BLaER1 (cell line): ENCODE measurements at regions not wholly inside any gene's neighbourhood (a gene's known extent, or its start where the extent isn't known, plus 50 kb on each side); places are given as distances from the start of the nearest gene placed in this dataset.

ENCODE experiments used
- H3K27ac ChIP-seq: shearing (Covaris generic); formaldehyde crosslinking; 2 replicates; pipeline ENCODE4 v1.8.1; 2022
- H3K27me3 ChIP-seq: shearing (Covaris generic); formaldehyde crosslinking; 2 replicates; pipeline ENCODE4 v1.8.1; 2022
- H3K36me3 ChIP-seq: shearing (Covaris generic); formaldehyde crosslinking; 2 replicates; pipeline ENCODE4 v1.8.1; 2022
- H3K4me1 ChIP-seq: shearing (Covaris generic); formaldehyde crosslinking; 2 replicates; pipeline ENCODE4 v1.8.1; 2022
- H3K4me2 ChIP-seq: shearing (Covaris generic); formaldehyde crosslinking; 2 replicates; pipeline ENCODE4 v1.8.1; 2022
- H3K4me3 ChIP-seq: shearing (Covaris generic); formaldehyde crosslinking; 2 replicates; pipeline ENCODE4 v1.8.1; 2022
- H3K9ac ChIP-seq: shearing (Covaris generic); formaldehyde crosslinking; 2 replicates; pipeline ENCODE4 v1.8.1; 2022
- H3K9me3 ChIP-seq: shearing (Covaris generic); formaldehyde crosslinking; 2 replicates; pipeline ENCODE4 v1.8.1; 2022
- H4K20me1 ChIP-seq: shearing (Covaris generic); formaldehyde crosslinking; 2 replicates; pipeline ENCODE4 v1.8.1; 2022
- Cebpa-rat ChIP-seq: shearing (Covaris generic); IDR thresholded peaks from 2 replicates; pipeline ENCODE4 v1.8.1; 2022

DNA sequence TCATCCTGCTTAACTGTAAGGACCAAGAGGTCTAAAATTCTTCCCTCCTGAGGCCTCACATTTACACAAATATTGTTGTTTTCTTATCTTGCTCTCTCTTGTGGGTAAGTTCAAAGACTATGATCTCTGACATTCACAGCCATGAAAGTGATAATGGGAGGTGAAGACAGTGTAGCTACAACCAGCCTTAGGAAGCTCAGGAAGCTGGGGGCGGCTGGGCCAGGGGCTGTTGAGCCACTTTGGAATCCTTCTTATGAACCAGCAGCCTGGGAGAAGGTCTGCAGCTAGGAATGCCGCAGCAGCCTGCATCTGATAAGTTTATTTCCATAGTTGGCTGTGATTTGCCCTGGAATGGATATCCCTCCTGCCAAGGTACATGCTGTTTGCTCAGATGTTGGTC, 316.2 kb downstream of the STIM2 start:
- Histone ChIP-seq H3K4me2 (no peak overlapping the region), H3K9me3 (peaks cover 5% of the 10 kb centered on the region; the same call in 1 of the 2 replicates), H3K9ac (no peak overlapping the region), H3K36me3 (no peaks in the 10 kb centered on the region), H4K20me1 (no peaks in the 10 kb centered on the region), H3K27me3 (no peaks in the 10 kb centered on the region), H3K4me3 (no peak overlapping the region), H3K4me1 (no peaks in the 10 kb centered on the region), H3K27ac (no peak overlapping the region)
- TF ChIP-seq Cebpa-rat: no peak

DNA sequence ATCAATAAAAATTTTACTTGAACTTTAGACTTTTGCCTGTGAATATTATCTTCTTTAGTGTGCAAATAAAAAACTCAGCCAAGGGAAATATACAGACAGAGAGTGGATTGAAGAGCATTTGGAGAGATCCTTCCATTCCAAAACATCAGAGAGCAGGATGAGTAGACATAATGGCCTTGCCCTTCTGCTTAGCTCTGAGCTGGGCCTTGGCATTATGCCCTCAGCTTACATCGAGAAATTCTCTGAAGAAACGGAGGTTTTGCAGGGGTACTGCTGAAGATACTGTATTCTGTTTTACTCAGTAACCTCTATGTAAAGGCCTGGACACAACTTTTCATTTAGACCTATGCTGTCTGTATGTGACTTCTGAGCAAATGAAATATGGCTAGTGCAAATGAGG, 317.4 kb downstream of the STIM2 start:
- Histone ChIP-seq H3K27me3 (no peaks in the 10 kb centered on the region), H3K4me1 (no peaks in the 10 kb centered on the region), H3K9ac (no peak overlapping the region), H3K9me3 (peaks cover 5% of the 10 kb centered on the region; the same call in 1 of the 2 replicates), H3K4me2 (no peak overlapping the region), H3K27ac (no peak overlapping the region), H4K20me1 (no peaks in the 10 kb centered on the region), H3K4me3 (no peak overlapping the region), H3K36me3 (no peaks in the 10 kb centered on the region)
- TF ChIP-seq Cebpa-rat: no peak

DNA sequence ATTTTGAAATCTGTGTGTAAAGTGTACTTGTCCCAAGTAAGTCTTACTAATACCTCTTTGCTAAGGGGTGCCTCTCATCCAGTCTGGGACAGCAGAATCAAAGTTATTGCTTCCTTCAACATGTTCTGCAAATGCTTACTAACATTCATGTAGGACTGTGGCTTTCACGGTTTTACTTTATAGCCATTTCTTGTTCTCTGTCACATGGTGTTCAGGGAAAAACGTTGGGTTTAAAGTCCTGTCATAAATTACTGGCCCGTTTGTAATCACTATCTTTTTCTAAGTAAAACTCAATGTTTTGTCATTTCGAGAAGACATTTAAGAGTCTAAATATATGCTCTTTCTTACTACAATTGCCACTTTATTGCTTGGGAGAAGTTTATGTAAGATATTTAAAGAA, 321.1 kb downstream of the STIM2 start:
- no peak for TF ChIP-seq Cebpa-rat
- H3K4me1 ChIP-seq: no peaks in the 10 kb centered on the region
- no peaks in the 10 kb centered on the region for H3K9me3 ChIP-seq
- no peaks in the 10 kb centered on the region for H3K36me3 ChIP-seq
- H3K4me2 ChIP-seq: no peak overlapping the region
- H3K27ac ChIP-seq: no peak overlapping the region
- H3K4me3 ChIP-seq: no peak overlapping the region
- no peak overlapping the region for H3K9ac ChIP-seq
- no peaks in the 10 kb centered on the region for H4K20me1 ChIP-seq
- no peaks in the 10 kb centered on the region for H3K27me3 ChIP-seq

DNA sequence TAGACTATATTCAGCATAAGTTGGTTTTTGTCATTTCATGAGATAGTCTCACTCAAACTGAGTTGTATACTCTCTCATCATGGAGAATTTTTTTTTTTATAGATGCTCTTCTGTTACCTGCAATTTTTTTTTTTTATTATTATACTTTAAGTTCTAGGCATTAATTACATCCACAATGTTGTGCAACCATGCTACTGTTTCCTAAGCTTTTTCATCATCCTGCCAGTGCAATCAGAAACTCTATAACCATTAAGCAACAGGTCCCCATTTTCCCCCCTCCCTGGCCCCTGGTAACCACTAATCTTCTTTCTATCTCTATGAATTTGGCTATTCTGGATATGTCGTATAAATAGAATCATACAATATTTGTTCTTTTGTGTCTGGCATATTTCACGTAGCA, 321.6 kb downstream of the STIM2 start:
- Histone ChIP-seq H3K9me3 (no peaks in the 10 kb centered on the region), H3K36me3 (no peaks in the 10 kb centered on the region), H3K27me3 (no peaks in the 10 kb centered on the region), H3K9ac (no peak overlapping the region), H3K4me2 (no peak overlapping the region), H3K4me1 (no peaks in the 10 kb centered on the region), H4K20me1 (no peaks in the 10 kb centered on the region), H3K4me3 (no peak overlapping the region), H3K27ac (no peak overlapping the region)
- TF ChIP-seq Cebpa-rat: no peak

DNA sequence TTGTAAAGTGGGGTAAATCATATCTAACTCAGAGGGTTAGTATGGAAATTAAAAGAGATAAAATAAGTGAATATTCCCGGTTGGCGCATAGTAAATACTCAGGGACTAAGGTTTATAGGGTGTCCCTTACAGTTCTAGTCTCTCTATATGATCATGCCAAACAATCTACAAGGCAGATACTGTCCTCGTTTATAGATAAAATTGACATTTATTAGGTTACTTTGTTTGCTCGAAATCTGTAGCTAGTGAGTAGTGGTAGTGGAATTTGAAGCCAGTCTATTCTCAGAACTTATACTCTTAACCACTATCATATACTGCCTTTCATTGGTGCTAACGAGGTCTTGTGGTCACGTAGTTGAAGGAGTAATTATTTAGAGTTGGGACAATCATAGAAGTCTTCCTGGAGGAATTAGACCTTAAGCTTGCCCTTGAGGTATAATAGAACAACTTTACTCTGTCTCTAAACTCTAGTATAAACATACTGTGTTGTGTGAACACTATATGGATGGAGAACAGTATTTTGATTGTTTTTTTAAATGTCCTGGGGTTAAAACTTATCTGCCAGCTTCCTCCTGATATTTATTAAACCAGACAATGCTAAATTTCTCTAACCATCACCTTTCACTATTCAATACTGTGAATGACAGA, 324.0 kb downstream of the STIM2 start:
- Histone ChIP-seq H3K4me2 (no peak overlapping the region), H3K4me1 (no peaks in the 10 kb centered on the region), H3K9ac (no peak overlapping the region), H3K27ac (no peak overlapping the region), H3K27me3 (no peaks in the 10 kb centered on the region), H3K9me3 (no peaks in the 10 kb centered on the region), H3K4me3 (no peak overlapping the region), H4K20me1 (no peaks in the 10 kb centered on the region), H3K36me3 (no peaks in the 10 kb centered on the region)
- no peak for TF ChIP-seq Cebpa-rat

DNA sequence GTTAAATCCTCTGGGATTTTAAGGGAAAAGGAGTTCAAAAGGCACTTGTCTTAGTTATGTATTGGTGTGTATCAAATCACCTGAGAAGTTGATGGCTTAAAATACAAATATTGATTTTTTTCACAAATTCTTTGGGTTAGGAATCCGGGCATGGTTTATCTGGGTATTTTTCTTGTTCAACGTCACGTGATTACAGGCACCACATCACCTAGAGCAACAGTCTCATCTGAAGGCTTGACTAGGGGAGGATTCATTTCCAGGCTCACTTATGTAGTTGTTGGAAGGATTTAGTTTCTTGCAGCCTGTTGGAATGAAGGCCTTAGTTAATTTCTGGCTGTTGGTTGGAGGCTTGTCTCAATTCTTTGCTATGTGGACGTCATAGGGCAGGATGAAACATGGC, 326.1 kb downstream of the STIM2 start:
- no peaks in the 10 kb centered on the region for H3K27me3 ChIP-seq
- no peak overlapping the region for H3K4me3 ChIP-seq
- no peaks in the 10 kb centered on the region for H3K4me1 ChIP-seq
- H3K4me2 ChIP-seq: no peak overlapping the region
- H3K27ac ChIP-seq: no peak overlapping the region
- TF ChIP-seq Cebpa-rat: no peak
- H4K20me1 ChIP-seq: no peaks in the 10 kb centered on the region
- no peaks in the 10 kb centered on the region for H3K36me3 ChIP-seq
- H3K9me3 ChIP-seq: no peaks in the 10 kb centered on the region
- no peak overlapping the region for H3K9ac ChIP-seq

DNA sequence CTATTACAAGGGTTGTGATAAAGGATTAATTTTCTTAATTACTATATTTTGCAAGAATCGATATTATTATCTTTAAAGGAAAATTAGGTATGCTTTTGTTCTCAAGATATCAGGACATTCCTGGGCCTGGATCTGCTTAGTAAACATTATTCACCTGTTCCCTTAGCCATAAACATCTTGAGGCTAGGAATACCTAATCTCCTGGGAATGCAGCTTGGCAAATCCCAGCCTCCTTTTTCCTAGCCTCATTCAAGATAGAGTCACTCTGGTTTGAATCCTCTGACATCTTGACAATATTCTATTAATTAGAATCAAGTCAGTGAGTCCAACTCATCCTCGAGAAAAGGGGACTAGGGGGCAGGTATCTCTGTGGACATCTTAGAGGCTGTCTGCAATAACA, 327.1 kb downstream of the STIM2 start:
- Histone ChIP-seq H3K4me3 (no peak overlapping the region), H3K27ac (no peak overlapping the region), H3K27me3 (no peaks in the 10 kb centered on the region), H3K4me1 (no peaks in the 10 kb centered on the region), H3K9me3 (no peaks in the 10 kb centered on the region), H3K9ac (no peak overlapping the region), H3K4me2 (no peak overlapping the region), H4K20me1 (no peaks in the 10 kb centered on the region), H3K36me3 (no peaks in the 10 kb centered on the region)
- no peak for TF ChIP-seq Cebpa-rat

DNA sequence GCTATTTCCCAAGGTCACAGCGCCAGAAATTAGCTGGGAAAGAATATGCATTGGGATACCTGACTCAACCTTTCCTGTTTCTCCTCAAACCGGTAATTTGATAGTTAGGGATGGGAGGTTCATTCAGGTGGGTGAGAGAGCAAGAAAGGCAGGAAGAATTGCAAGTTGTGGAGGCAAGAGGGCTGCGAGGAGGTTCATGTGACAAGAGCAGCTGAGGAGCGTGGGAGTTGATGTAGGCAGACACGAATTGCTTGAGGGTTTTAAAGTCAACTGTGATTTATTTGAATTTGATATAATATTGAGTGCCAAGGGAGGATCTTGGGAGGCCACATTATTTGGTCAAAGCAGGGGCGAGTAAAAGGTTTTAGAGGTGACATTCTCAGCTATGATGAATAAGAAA, 329.0 kb downstream of the STIM2 start:
- no peaks in the 10 kb centered on the region for H3K4me1 ChIP-seq
- no peak overlapping the region for H3K4me3 ChIP-seq
- TF ChIP-seq Cebpa-rat: no peak
- H3K27me3 ChIP-seq: no peaks in the 10 kb centered on the region
- H4K20me1 ChIP-seq: no peaks in the 10 kb centered on the region
- no peak overlapping the region for H3K4me2 ChIP-seq
- no peak overlapping the region for H3K27ac ChIP-seq
- no peak overlapping the region for H3K9ac ChIP-seq
- no peaks in the 10 kb centered on the region for H3K9me3 ChIP-seq
- H3K36me3 ChIP-seq: no peaks in the 10 kb centered on the region

DNA sequence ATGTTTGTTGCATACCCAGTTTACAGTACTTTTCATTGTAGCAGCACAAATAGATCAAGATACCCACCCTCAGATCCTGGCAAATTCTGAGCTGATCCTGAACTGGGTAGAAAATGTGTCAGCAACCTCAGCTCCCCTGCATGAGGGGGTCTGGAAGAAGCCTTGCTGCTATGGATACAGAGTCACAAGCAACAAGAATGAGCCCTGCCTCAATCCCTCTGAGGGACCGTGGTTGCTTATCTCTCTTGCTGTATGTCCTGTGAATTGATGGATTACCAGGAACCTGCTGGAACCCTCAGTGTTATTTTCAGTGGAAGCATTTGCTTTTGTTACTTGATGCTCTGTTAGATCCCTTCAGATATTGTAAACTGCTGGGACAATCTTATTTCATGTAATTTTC, 331.0 kb downstream of the STIM2 start:
- Histone ChIP-seq H3K27me3 (no peaks in the 10 kb centered on the region), H3K4me3 (no peak overlapping the region), H3K9me3 (no peaks in the 10 kb centered on the region), H3K27ac (no peak overlapping the region), H3K4me2 (no peak overlapping the region), H3K9ac (no peak overlapping the region), H3K4me1 (no peaks in the 10 kb centered on the region), H3K36me3 (no peaks in the 10 kb centered on the region), H4K20me1 (no peaks in the 10 kb centered on the region)
- no peak for TF ChIP-seq Cebpa-rat

DNA sequence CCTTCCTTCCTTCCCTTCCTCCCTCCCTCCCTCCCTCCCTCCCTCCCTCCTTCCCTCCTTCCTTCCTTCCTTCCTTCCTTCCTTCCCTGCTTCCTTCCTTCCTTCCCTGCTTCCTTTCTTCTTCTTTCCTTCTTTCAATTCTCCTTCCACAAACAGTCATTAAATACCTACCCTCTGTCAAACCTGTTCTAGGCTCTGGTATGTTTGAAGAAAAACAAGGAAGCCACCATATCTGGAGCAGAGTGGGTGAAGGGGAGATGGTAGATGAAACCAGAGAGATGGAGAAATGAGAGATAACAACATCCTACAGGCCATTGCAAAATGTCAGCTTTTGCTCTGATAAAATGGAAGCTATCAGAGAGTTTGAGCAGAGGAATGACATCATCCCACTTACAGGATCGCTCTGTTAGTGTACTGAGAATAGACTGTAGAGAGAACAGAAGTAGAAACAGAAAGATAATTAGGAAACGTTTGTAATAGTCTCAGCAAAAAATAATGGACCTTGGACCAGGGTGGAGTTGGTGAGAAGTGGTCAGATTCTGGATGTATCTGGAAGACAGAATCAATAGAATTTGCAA, 334.0 kb downstream of the STIM2 start:
- H3K4me3 ChIP-seq: no peak overlapping the region
- H3K9ac ChIP-seq: no peak overlapping the region

DNA sequence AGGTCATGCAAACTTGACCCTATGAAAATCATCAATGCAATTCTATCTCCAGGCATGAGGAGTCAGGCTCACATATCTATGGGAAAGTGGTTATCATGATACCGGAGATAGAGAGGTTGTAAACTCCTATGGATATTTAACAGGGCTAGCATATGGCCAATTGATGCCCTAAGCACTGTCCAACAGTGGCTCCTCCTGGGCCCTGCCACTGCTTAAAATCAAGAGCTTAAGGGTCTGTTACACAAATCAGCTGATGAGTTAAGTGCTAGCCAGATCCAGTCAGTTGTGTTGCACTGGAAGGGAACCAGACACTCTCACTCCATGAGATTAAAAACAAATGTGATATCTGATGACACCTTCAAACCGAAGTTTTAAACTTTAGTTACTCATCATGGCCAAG, 337.6 kb downstream of the STIM2 start:
- Histone ChIP-seq H3K27ac (no peak overlapping the region), H3K9ac (no peak overlapping the region)

More for the DNA sequence above, 334.0 kb downstream of the STIM2 start:
- Histone ChIP-seq H3K27ac (no peak overlapping the region), H3K27me3 (no peaks in the 10 kb centered on the region), H3K4me2 (no peak overlapping the region), H4K20me1 (no peaks in the 10 kb centered on the region), H3K4me1 (no peaks in the 10 kb centered on the region), H3K36me3 (no peaks in the 10 kb centered on the region), H3K9me3 (no peaks in the 10 kb centered on the region)
- no peak for TF ChIP-seq Cebpa-rat

More for the DNA sequence above, 337.6 kb downstream of the STIM2 start:
- Histone ChIP-seq H3K4me1 (no peaks in the 10 kb centered on the region), H3K4me3 (no peak overlapping the region), H4K20me1 (no peaks in the 10 kb centered on the region), H3K36me3 (no peaks in the 10 kb centered on the region), H3K27me3 (no peaks in the 10 kb centered on the region), H3K4me2 (no peak overlapping the region), H3K9me3 (no peaks in the 10 kb centered on the region)
- TF ChIP-seq Cebpa-rat: no peak
